Skin epidermis (tissue), 12 donors: ENCODE measurements at regions not wholly inside any gene's neighbourhood (a gene's known extent, or its start where the extent isn't known, plus 50 kb on each side); places are given as distances from the start of the nearest gene placed in this dataset.
"Not testable (repeated sequence)": the region's sequence is repeated elsewhere in the genome, so short reads cannot be mapped to it uniquely, and the experiment has no call there.

Experiments
- H3K27ac ChIP-seq, 21 experiments: fragments of 200-600 bp; sonication (generic) in 11 of 21; one replicate each; pipeline ENCODE4 v1.5.0; 2020; ENCODE audit warnings: mild to moderate bottlenecking in 3 of 21, inconsistent platforms in 2 of 21, moderate library complexity in 2 of 21
- H3K4me3 ChIP-seq, 7 experiments: fragments of 200-600 bp; sonication (generic) in 2 of 7; one replicate each; pipeline ENCODE4 v1.5.0; 2020; ENCODE audit warnings: inconsistent platforms in 2 of 7, mild to moderate bottlenecking in 2 of 7, moderate library complexity in 1 of 7

DNA sequence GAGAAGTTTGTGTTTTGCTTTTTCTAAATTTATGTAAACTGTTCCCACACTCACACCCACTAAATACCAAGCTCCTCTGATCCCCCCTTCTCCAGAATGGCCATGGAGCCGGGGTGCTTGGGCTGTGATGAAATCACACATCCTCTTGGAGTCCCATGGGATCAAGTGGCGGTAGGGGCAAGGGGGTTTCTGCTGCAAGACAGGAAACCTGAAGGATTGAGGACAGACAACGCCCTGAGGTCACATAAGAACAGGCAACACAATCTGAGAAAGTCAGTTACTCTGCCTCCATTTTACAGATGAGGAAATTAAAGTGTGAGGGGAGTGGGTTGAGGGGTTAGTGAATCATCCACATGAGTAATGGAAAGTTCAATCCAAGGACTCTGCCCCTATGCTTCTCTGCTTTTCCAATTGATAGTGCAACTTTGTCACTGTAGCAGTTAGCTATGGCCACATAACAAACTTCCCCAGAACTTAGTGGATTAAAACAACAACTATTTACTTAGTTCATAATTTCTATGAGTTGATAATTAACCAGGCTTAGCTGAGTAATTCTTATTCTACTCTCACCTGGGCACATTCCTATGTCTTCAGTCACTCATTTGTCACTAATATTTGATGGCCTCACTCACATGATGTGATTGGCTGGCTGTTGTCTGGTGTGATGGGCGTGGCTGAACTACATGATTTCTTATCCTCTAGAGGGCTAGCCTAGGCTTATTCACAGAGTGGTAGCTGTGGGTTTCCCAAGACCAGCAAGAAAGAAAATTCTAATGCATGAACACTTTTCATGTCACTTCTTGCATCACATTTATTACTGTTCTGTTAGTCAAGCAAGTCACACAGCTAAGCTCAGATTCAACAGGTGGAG is 77.3 kb upstream of the ADRA1D start:
- H3K27ac ChIP-seq = no peak overlapping the region

GRCh38 chr20:4325548-4326187 is 76.6 kb upstream of the ADRA1D start:
- Histone ChIP-seq H3K4me3 (no peak overlapping the region), H3K27ac (no peak overlapping the region)

More for the DNA sequence above, 77.3 kb upstream of the ADRA1D start:
- H3K4me3 ChIP-seq = no peak overlapping the region

DNA sequence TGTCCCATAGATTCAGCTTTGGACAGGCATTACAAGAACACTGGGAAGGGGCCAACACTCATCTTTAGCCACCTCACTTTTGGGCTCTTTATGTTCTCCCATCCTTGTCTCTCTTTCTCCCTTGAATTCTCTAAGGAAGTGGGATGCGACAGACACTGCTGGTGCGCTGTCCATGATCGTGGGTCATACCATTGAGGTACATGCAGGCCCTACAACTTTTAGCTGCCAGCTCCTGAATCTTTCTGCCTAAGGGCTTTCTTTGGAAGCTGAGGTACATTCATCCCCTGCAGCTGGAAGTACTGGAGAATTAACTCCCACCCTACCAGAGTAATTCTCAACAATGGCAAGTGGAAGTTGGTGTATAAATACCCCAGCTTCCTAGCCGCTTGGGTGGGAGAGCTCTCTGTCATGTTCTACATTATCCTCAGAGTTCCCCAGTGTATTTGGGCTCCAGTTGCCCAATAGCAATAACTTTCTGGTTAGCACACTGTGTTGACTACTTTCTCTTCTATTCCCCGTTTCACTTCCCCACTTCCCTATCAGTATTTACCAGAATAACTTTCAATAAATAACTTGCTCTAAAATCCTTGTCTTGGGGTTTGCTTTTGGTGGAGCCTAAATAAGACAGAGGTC is 75.6 kb upstream of the ADRA1D start:
- H3K4me3 ChIP-seq = no peak overlapping the region

GRCh38 chr20:4322499-4322898 is 73.4 kb upstream of the ADRA1D start:
- no peak overlapping the region for H3K4me3 ChIP-seq
- no peak overlapping the region for H3K27ac ChIP-seq

More for the DNA sequence above, 75.6 kb upstream of the ADRA1D start:
- no peak overlapping the region for H3K27ac ChIP-seq

- Histone ChIP-seq H3K27ac (no peak overlapping the region), H3K4me3 (no peak overlapping the region)
Observed at GRCh38 chr20:4320291-4320690, 71.2 kb upstream of the ADRA1D start.

DNA sequence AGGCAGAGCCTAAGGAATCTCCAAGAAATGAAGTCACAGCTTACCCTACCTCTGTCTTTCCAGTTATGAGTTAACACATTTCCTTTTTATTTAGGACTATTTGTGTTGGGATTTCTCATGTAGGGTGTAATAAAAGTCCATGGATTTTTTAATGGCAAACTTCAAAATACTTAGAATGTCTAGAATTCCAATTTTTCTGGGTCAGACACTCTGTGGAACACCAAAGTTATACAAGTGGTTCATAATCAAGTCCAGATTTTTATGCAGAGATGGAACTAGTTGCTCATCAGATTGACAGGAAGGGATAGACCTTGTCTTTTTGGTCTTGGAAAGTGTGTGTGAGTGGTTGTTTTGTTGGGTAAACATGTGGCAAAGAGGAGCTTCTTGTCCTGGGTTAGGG is 69.8 kb upstream of the ADRA1D start:
- Histone ChIP-seq H3K4me3 (no peak overlapping the region), H3K27ac (no peak overlapping the region)

- H3K27ac ChIP-seq, H3K4me3 ChIP-seq: not testable (repeated sequence)
Observed at GRCh38 chr20:4310616-4311015, 61.5 kb upstream of the ADRA1D start.

GRCh38 chr20:4306206-4306605 is 57.1 kb upstream of the ADRA1D start:
- no peak overlapping the region for H3K4me3 ChIP-seq
- H3K27ac ChIP-seq = no peak overlapping the region

GRCh38 chr20:4305091-4305490 is 56.0 kb upstream of the ADRA1D start:
- Histone ChIP-seq H3K27ac (no peak overlapping the region), H3K4me3 (no peak overlapping the region)

DNA sequence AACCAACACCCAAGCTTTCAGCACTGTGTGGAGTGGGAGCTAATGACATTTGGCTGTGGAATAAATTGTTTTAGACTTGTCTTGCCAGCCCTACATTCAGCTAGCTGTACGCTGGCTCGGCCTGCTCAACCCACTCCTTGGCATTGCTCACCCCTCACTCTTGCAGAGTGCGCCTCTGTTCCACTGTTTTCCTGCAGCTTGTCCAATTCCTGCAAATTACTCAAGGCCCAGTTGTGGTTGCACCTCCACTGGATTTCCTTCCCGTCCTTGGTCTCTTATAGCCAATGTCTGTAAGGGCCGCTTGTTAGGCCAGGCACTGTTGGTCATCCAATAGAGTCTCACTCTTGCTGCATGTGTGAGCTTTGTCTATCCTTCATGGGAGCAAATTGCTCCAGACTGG is 55.5 kb upstream of the ADRA1D start:
- no peak overlapping the region for H3K4me3 ChIP-seq
- no peak overlapping the region for H3K27ac ChIP-seq

- Histone ChIP-seq H3K4me3 (no peak overlapping the region), H3K27ac (no peak overlapping the region)
Observed at GRCh38 chr20:4303136-4303535, 54.0 kb upstream of the ADRA1D start.

- H3K4me3 ChIP-seq = no peak overlapping the region
- H3K27ac ChIP-seq = no peak overlapping the region
Observed at GRCh38 chr20:4300921-4301320, 51.8 kb upstream of the ADRA1D start.

GRCh38 chr20:4300401-4300800 is 51.3 kb upstream of the ADRA1D start:
- H3K27ac ChIP-seq = no peak overlapping the region
- H3K4me3 ChIP-seq = no peak overlapping the region

- no peak overlapping the region for H3K4me3 ChIP-seq
- H3K27ac ChIP-seq = no peak overlapping the region
Observed at GRCh38 chr20:4299773-4300172, 50.7 kb upstream of the ADRA1D start.

DNA sequence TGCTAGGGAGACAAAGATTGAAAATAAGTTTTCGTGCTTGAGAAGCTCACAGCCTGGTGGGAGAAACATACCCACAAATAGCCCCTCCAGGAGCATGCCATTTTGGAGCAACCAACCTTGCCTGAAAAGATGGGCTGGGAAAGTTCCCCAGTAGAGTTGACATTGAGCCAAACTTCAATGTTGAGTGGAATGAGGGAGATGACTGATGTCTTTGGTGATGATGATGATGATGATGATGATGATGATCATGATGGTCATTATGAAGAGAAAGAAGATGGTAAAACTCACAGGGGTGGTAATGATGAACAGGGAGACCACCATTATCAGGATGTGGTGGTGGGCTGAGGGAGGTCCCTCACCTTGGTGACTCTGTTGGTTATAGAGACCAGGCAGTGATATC is 50.1 kb upstream of the ADRA1D start:
- Histone ChIP-seq H3K4me3 (no peak overlapping the region), H3K27ac (no peak overlapping the region)
